ENCODE measurements at regions not wholly inside any gene's neighbourhood (a gene's known extent, or its start where the extent isn't known, plus 50 kb on each side); places are given as distances from the start of the nearest gene placed in this dataset.

DNA sequence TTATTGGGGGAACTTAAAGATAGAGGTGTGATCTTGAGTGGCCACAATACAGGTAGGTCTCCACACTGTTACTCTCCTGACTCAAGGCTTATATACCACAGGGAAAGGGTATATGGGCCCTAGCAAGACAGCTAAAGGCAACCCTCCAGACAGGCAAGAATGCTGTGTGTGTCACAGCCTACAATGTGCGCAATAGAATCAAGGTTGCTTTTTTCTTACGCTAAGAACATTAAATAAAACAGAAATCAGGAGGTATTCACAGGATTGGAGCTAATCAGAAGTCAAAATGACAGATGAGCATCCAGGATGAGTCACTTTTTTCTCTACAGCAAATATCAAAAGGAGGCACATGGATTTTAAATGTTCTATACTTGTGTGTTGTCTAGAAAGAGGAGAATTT lies 1797.9 kb upstream of the SEL1L start:
- Mint-ChIP-seq H3K36me3 (no peaks in the 10 kb centered on the region), H3K4me1 (no peaks in the 10 kb centered on the region), H3K9me3 (peaks cover 3 to 10% of the 10 kb centered on the region in 2 donors), H3K27ac (no peak overlapping the region), H3K27me3 (ENCODE audit: low read depth in 2 of 2) (no peaks in the 10 kb centered on the region), H3K4me3 (no peak overlapping the region)
- TF ChIP-seq, protein P1, sequence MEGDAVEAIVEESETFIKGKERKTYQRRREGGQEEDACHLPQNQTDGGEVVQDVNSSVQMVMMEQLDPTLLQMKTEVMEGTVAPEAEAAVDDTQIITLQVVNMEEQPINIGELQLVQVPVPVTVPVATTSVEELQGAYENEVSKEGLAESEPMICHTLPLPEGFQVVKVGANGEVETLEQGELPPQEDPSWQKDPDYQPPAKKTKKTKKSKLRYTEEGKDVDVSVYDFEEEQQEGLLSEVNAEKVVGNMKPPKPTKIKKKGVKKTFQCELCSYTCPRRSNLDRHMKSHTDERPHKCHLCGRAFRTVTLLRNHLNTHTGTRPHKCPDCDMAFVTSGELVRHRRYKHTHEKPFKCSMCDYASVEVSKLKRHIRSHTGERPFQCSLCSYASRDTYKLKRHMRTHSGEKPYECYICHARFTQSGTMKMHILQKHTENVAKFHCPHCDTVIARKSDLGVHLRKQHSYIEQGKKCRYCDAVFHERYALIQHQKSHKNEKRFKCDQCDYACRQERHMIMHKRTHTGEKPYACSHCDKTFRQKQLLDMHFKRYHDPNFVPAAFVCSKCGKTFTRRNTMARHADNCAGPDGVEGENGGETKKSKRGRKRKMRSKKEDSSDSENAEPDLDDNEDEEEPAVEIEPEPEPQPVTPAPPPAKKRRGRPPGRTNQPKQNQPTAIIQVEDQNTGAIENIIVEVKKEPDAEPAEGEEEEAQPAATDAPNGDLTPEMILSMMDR (IDR thresholded peaks at IDR 0.05): no peak
- Histone ChIP-seq H3K9me3 (ENCODE audit: control insufficient read depth, insufficient read depth, low read length) (no peaks in the 10 kb centered on the region), H3K36me3 (ENCODE audit: control insufficient read depth, insufficient read depth, low read length) (no peaks in the 10 kb centered on the region), H3K27me3 (ENCODE audit: control insufficient read depth, insufficient read depth, low read length) (no peaks in the 10 kb centered on the region), H3K4me3 (ENCODE audit: low read length) (no peak overlapping the region), H3K27ac (ENCODE audit: low read length) (no peak overlapping the region), H3K4me1 (ENCODE audit: control insufficient read depth, insufficient read depth, low read length) (no peaks in the 10 kb centered on the region)
- 86% methylated on average over 2 of the region's 2 CpGs for WGBS (ENCODE audit: insufficient coverage)
- intact Hi-C loops (cut with micrococcal nuclease): no loop called here
- no peak for ATAC-seq
- DNase-seq: no peak

DNA sequence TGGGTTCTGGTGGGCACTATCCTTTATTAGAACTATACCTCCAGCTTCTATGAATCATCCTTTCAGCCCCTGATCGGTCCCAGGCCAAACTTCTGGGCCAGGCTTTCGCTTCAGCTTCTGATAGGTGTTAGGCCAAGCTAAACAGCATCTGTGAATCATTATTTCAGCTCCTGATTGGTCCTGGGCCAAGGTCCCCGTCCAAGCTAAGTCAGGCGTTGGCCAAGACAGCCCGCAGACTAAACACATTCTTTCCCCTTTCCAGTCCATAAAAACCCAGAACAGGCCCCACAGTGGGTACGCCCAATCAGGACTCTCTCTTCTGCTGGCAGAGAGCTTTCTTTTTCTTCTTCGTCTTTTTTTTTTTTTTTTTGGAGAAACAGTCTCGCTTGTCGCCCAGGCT lies 1808.9 kb upstream of the SEL1L start:
- Mint-ChIP-seq H3K9me3 (peaks cover 10 to 17% of the 10 kb centered on the region in 2 donors), H3K27me3 (ENCODE audit: low read depth in 2 of 2) (no peaks in the 10 kb centered on the region), H3K27ac (no peak overlapping the region), H3K4me3 (no peak overlapping the region), H3K36me3 (no peaks in the 10 kb centered on the region), H3K4me1 (no peaks in the 10 kb centered on the region)
- TF ChIP-seq, protein P1 (IDR thresholded peaks at IDR 0.05): no peak
- intact Hi-C loops (cut with micrococcal nuclease): no loop called here
- ATAC-seq: no peak
- H3K9me3 ChIP-seq (ENCODE audit: control insufficient read depth, insufficient read depth, low read length): peaks cover 10% of the 10 kb centered on the region
- no peaks in the 10 kb centered on the region for H3K36me3 ChIP-seq (ENCODE audit: control insufficient read depth, insufficient read depth, low read length)
- no peaks in the 10 kb centered on the region for H3K27me3 ChIP-seq (ENCODE audit: control insufficient read depth, insufficient read depth, low read length)
- no peaks in the 10 kb centered on the region for H3K4me1 ChIP-seq (ENCODE audit: control insufficient read depth, insufficient read depth, low read length)
- DNase-seq: no peak
- WGBS (ENCODE audit: insufficient coverage): 89% methylated on average over 9 of the region's 9 CpGs
- H3K27ac ChIP-seq (ENCODE audit: low read length): no peak overlapping the region
- no peak overlapping the region for H3K4me3 ChIP-seq (ENCODE audit: low read length)

DNA sequence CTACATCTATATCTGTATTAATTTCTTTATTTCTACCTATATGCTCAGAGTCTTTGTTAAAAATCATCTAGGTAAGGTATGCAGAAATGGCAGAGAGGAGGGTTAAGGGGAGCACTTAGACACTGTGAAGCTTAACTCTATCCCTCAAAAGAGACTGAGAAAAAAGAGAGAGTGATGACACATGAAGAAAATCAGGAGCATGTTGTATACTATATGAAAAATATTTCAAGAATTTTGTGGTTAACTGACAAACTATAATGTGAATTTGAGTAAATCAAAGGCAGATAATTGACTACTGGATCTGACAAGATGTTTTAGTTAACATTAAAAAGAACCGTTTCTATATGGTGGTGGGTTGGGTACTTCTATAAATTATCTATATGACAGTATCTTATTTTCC lies 1814.2 kb upstream of the SEL1L start:
- Mint-ChIP-seq H3K4me3 (no peak overlapping the region), H3K9me3 (peaks cover 13 to 18% of the 10 kb centered on the region in 2 donors), H3K27me3 (ENCODE audit: low read depth in 2 of 2) (no peaks in the 10 kb centered on the region), H3K36me3 (no peaks in the 10 kb centered on the region), H3K4me1 (no peaks in the 10 kb centered on the region), H3K27ac (no peak overlapping the region)
- no peak overlapping the region for H3K27ac ChIP-seq (ENCODE audit: low read length)
- no peaks in the 10 kb centered on the region for H3K36me3 ChIP-seq (ENCODE audit: control insufficient read depth, insufficient read depth, low read length)
- TF ChIP-seq, protein P1 (IDR thresholded peaks at IDR 0.05): no peak
- intact Hi-C loops (cut with micrococcal nuclease): no loop called here
- DNase-seq: no peak
- H3K4me3 ChIP-seq (ENCODE audit: low read length): no peak overlapping the region
- no peaks in the 10 kb centered on the region for H3K4me1 ChIP-seq (ENCODE audit: control insufficient read depth, insufficient read depth, low read length)
- H3K9me3 ChIP-seq (ENCODE audit: control insufficient read depth, insufficient read depth, low read length): peaks cover 4% of the 10 kb centered on the region
- ATAC-seq: no peak
- H3K27me3 ChIP-seq (ENCODE audit: control insufficient read depth, insufficient read depth, low read length): no peaks in the 10 kb centered on the region
- WGBS (ENCODE audit: insufficient coverage): no CpG with 5 or more reads among the region's 1 CpG

DNA sequence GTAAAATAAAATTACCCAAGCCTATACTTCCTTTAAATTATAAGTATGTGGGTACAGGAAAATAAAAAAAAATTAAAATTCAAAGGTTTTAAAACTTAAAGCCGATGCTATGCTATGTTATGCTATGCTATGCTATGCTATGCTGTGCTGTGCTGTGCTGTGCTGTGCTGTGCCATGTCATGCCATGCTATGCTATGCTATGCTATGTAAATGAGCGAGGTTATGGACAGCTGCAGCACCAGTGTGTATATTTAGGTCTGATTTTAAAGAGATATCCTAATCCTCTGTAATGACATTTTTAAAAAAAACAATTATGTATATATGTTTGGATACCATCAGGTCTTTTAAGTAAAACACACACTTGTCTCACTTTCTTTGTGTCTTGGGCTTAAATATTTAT lies 1822.0 kb upstream of the SEL1L start:
- intact Hi-C loops (cut with micrococcal nuclease): no loop called here
- DNase-seq (no peak), ATAC-seq (no peak)
- no peaks in the 10 kb centered on the region for H3K27me3 ChIP-seq (ENCODE audit: control insufficient read depth, insufficient read depth, low read length)
- no peaks in the 10 kb centered on the region for H3K4me1 Mint-ChIP-seq
- H3K4me3 ChIP-seq (ENCODE audit: low read length): no peak overlapping the region
- H3K9me3 Mint-ChIP-seq: peaks cover 18 to 19% of the 10 kb centered on the region in 2 donors
- no peak overlapping the region for H3K4me3 Mint-ChIP-seq
- peaks cover 4% of the 10 kb centered on the region for H3K9me3 ChIP-seq (ENCODE audit: control insufficient read depth, insufficient read depth, low read length)
- H3K27ac Mint-ChIP-seq: no peak overlapping the region
- no peaks in the 10 kb centered on the region for H3K27me3 Mint-ChIP-seq (ENCODE audit: low read depth in 2 of 2)
- H3K4me1 ChIP-seq (ENCODE audit: control insufficient read depth, insufficient read depth, low read length): no peaks in the 10 kb centered on the region
- no peak overlapping the region for H3K27ac ChIP-seq (ENCODE audit: low read length)
- no peaks in the 10 kb centered on the region for H3K36me3 ChIP-seq (ENCODE audit: control insufficient read depth, insufficient read depth, low read length)
- TF ChIP-seq, protein P1 (IDR thresholded peaks at IDR 0.05): no peak
- 52% methylated on average over 2 of the region's 2 CpGs for WGBS (ENCODE audit: insufficient coverage)
- no peaks in the 10 kb centered on the region for H3K36me3 Mint-ChIP-seq

All from natural killer cell (primary cell).